Vagina (tissue), 2 donors: ENCODE measurements at regions not wholly inside any gene's neighbourhood (a gene's known extent, or its start where the extent isn't known, plus 50 kb on each side); places are given as distances from the start of the nearest gene placed in this dataset.

Experiments
- DNase-seq, 2 donors: peaks; one replicate each; pipeline ENCODE4 v3.0.0-alpha.2; 2017; ENCODE audit errors: extremely low spot score in 2 of 2
- H3K27ac ChIP-seq: fragments of 200-600 bp; sonication (generic); one replicate; pipeline ENCODE4 v1.5.1; 2019
- H3K27me3 ChIP-seq: fragments of 200-600 bp; sonication (generic); one replicate; pipeline ENCODE4 v1.5.1; 2019
- H3K36me3 ChIP-seq, 2 donors: fragments of 200-600 bp; sonication (generic); one replicate each; pipeline ENCODE4 v1.5.1; 2017 to 2019
- H3K4me1 ChIP-seq: fragments of 200-600 bp; sonication (generic); one replicate; pipeline ENCODE4 v1.5.1; 2019
- H3K4me3 ChIP-seq, 2 donors: fragments of 200-600 bp; sonication (generic); 1 replicate in 1 of 2; 2 replicates in 1 of 2; pipeline ENCODE4 v1.5.1; 2016 to 2019
- H3K9me3 ChIP-seq: fragments of 200-600 bp; sonication (generic); one replicate; pipeline ENCODE4 v1.5.1; 2019
- POLR2A ChIP-seq, 2 donors: fragments of 450-650 bp; IDR thresholded peaks; one replicate each; pipeline ENCODE4 v1.6.1; 2017; ENCODE audit warnings: antibody characterized with exemption in 2 of 2, mild to moderate bottlenecking in 2 of 2, moderate library complexity in 2 of 2
- POLR2AphosphoS5 ChIP-seq, 2 donors: sonication (generic); formaldehyde crosslinking; IDR thresholded peaks; one replicate each; pipeline ENCODE4 v1.9.0; 2017; ENCODE audit warnings: antibody characterized with exemption in 2 of 2, mild to moderate bottlenecking in 2 of 2, low read depth in 1 of 2; ENCODE audit not compliant: insufficient read depth in 1 of 2
- intact Hi-C: fragments of 100-400 bp; cut with DNase I; formaldehyde crosslinking; loops from one replicate; pipeline ENCODE4 v1.15.1; 2023
- TF ChIP-seq, protein P1 (sequence below), 3 experiments: fragments of 450-650 bp in 2 of 3; fragments of 200-600 bp in 1 of 3; sonication (generic) in 1 of 3; IDR thresholded peaks; one replicate each; pipeline ENCODE4 v1.5.1; 2017 to 2019; ENCODE audit warnings: antibody characterized with exemption in 3 of 3, mild to moderate bottlenecking in 2 of 3, moderate library complexity in 2 of 3

DNA sequence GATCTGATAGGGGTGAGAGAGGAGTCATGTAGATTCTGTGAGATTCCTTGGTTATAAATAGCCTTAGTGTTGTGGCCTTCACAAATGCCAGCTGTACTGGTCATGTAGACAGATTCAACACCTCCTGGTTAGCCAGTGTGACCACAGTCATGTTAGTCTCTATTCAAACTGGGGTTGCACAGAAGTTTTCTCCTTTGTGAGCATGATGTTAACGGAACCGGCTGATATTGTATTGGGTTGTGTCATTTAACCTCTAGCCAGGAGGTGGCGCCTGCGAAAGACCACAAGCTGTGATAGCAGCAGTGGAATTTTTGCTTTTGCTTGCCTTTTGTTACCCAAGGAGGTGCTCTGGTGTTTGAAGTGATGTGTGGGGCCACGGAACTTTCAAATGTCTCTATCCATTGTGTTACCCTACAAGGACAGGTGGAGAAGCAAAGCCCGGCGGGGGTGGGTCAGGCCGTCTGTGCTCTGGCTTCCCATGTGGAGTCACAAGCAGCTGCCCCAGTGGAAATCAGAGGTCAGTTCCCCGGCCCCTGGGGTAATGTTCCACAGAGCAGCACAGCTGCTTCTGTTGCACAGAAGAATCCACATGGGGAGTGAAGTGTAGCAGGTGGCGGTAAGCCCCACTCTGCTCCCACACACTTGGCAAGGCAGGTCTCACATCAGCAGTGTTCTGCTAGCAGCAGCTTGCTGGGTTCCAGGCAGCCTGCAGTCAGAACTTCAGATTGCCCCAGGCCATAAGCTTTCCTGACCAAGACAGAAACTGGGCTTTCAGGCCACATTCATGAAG, 112.6 kb downstream of the ADAMTS1 start:
- TF ChIP-seq, protein P1, sequence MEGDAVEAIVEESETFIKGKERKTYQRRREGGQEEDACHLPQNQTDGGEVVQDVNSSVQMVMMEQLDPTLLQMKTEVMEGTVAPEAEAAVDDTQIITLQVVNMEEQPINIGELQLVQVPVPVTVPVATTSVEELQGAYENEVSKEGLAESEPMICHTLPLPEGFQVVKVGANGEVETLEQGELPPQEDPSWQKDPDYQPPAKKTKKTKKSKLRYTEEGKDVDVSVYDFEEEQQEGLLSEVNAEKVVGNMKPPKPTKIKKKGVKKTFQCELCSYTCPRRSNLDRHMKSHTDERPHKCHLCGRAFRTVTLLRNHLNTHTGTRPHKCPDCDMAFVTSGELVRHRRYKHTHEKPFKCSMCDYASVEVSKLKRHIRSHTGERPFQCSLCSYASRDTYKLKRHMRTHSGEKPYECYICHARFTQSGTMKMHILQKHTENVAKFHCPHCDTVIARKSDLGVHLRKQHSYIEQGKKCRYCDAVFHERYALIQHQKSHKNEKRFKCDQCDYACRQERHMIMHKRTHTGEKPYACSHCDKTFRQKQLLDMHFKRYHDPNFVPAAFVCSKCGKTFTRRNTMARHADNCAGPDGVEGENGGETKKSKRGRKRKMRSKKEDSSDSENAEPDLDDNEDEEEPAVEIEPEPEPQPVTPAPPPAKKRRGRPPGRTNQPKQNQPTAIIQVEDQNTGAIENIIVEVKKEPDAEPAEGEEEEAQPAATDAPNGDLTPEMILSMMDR (IDR thresholded peaks at IDR 0.05): peak in 1 of 3 experiments; percentile 45
- TF ChIP-seq POLR2A (IDR thresholded peaks at IDR 0.05): no peak
- intact Hi-C loops: no loop called here
- no peaks in the 10 kb centered on the region for H3K27me3 ChIP-seq

DNA sequence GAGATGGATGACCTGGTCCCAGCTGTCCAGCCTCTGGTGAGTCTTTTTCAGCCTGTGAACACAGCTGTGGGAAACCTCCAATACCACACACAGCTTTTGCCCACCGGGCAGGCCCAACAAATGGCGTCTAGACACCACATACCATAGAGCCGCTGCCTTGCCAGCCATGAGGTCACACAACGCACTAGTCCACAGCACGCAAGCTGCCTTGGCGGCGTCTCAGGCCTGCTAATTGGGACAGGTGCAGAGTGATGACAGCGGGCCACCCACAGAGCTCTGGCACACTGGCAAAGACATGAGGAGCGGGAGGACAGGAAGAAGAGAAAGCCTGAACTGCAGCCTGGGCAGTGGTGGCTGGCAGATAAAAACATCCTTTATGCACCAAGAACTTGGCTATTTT, 125.5 kb downstream of the ADAMTS1 start:
- intact Hi-C loops: no loop called here
- no peaks in the 10 kb centered on the region for H3K27me3 ChIP-seq
- TF ChIP-seq, protein P1 (IDR thresholded peaks at IDR 0.05): no peak
- TF ChIP-seq POLR2AphosphoS5 (IDR thresholded peaks at IDR 0.05; ENCODE audit: insufficient read depth in 1 of 2, low read depth in 1 of 2): no peak
- no peak for TF ChIP-seq POLR2A (IDR thresholded peaks at IDR 0.05)
- no peak overlapping the region for H3K27ac ChIP-seq
- H3K4me1 ChIP-seq: no peaks in the 10 kb centered on the region
- H3K9me3 ChIP-seq: no peaks in the 10 kb centered on the region
- H3K4me3 ChIP-seq: no peak overlapping the region
- DNase-seq: no peak
- H3K36me3 ChIP-seq: no peaks in the 10 kb centered on the region

More for the DNA sequence above, 112.6 kb downstream of the ADAMTS1 start:
- Histone ChIP-seq H3K9me3 (no peaks in the 10 kb centered on the region), H3K27ac (no peak overlapping the region), H3K4me1 (no peaks in the 10 kb centered on the region), H3K4me3 (no peak overlapping the region), H3K36me3 (no peaks in the 10 kb centered on the region)
- DNase-seq: no peak

DNA sequence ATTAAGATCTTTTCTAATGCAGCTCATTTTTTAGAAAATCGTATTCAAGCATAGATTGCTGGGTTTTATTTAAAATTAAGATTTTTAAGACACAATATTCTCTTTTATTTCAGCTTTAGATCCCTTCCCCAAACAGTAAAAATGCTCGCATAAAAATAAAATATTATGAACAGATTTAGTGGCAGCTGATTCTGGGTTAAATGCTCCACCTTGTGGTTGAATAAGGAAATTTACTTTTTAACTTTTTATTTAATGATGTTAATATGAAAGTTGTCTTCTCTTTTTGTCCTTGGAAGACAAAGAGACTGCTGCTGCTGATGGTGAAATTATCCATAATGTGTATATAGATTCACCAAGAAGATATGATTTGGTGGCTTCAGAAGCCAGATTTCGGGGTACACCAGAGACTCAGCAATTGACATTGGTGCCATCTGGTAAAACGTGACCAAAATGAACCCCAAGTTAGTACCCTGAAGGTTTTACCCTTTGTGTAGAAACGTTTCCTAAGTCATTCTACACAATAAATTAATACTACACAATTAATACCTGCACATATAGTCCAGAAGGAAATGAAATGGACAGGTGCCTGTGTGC, 128.0 kb downstream of the ADAMTS1 start:
- Histone ChIP-seq H3K27me3 (no peaks in the 10 kb centered on the region), H3K9me3 (no peaks in the 10 kb centered on the region), H3K36me3 (no peaks in the 10 kb centered on the region), H3K4me3 (no peak overlapping the region), H3K27ac (no peak overlapping the region), H3K4me1 (no peaks in the 10 kb centered on the region)
- DNase-seq: no peak
- no peak for TF ChIP-seq POLR2A (IDR thresholded peaks at IDR 0.05)
- TF ChIP-seq, protein P1 (IDR thresholded peaks at IDR 0.05): peak in 2 of 3 experiments; percentile 57 to 63
- intact Hi-C loops: no loop called here

DNA sequence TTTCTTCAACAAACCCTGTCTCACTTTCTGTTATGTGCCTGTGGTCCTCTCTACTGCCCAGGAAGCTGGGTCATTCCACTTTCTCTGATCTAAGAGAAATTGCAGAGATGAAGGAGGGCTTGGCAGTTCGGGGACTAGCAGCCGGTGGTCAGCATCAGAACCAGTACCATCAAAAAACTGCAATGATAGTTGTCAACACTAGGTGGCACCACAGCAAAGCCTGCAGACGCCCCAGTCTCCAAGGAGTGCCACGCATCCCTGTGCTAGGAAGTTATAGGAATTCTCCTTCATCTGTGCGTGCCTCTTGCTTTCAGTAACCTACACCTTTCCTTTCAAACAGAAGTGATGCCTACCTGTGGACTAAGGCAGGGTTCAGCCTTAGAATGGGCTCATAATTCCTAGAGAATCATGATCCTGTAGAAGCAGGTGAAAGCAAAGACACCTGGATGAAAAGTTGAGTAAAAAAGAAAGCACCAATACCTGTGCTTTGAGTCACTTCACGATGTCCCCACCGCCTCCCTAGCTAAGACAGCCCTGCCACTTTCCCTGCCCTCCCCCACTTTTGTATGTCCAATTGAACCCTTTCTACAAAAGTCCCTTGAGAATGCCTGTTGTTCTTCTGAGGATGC, 129.2 kb downstream of the ADAMTS1 start:
- intact Hi-C loops: no loop called here

More for the DNA sequence above, 129.2 kb downstream of the ADAMTS1 start:
- DNase-seq: no peak
- Histone ChIP-seq H3K4me3 (no peak overlapping the region), H3K4me1 (no peaks in the 10 kb centered on the region), H3K27me3 (no peaks in the 10 kb centered on the region), H3K36me3 (no peaks in the 10 kb centered on the region), H3K9me3 (no peaks in the 10 kb centered on the region), H3K27ac (no peak overlapping the region)
- no peak for TF ChIP-seq POLR2AphosphoS5 (IDR thresholded peaks at IDR 0.05; ENCODE audit: insufficient read depth in 1 of 2, low read depth in 1 of 2)
- TF ChIP-seq, protein P1 (IDR thresholded peaks at IDR 0.05): peak in 2 of 3 experiments; percentile 19 to 64
